ENCODE measurements at regions not wholly inside any gene's neighbourhood (a gene's known extent, or its start where the extent isn't known, plus 50 kb on each side); places are given as distances from the start of the nearest gene placed in this dataset.

DNA sequence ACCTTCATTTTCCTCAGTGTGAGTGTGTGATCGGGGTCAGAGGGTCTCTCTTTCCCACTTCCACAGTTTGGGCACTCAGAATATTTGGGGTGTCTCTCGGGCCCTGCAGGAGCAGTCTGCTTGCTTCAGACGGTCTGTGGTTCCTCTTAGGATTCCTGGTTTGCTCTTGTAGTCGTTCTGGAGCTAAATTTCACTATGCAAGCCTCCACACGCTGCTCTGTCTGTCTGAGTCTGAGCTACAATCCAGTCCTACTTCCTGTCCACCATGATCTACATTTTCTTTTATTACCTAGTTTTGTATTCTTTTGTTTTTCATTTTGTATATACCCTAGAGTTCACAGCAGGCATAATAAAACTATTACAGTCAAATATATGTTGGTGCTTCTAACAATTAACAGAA is 1967.3 kb upstream of the NUDT12 start:
- H3K9me3 Mint-ChIP-seq, result peaks cover 23% of the 10 kb centered on the region
- no peak overlapping the region for H3K27ac Mint-ChIP-seq
- CTCF ChIA-PET, result no interaction called here
- POLR2A ChIA-PET, result no interaction called here
- TF ChIP-seq, protein P1, sequence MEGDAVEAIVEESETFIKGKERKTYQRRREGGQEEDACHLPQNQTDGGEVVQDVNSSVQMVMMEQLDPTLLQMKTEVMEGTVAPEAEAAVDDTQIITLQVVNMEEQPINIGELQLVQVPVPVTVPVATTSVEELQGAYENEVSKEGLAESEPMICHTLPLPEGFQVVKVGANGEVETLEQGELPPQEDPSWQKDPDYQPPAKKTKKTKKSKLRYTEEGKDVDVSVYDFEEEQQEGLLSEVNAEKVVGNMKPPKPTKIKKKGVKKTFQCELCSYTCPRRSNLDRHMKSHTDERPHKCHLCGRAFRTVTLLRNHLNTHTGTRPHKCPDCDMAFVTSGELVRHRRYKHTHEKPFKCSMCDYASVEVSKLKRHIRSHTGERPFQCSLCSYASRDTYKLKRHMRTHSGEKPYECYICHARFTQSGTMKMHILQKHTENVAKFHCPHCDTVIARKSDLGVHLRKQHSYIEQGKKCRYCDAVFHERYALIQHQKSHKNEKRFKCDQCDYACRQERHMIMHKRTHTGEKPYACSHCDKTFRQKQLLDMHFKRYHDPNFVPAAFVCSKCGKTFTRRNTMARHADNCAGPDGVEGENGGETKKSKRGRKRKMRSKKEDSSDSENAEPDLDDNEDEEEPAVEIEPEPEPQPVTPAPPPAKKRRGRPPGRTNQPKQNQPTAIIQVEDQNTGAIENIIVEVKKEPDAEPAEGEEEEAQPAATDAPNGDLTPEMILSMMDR (IDR thresholded peaks at IDR 0.05), result no peak
- H3K4me3 Mint-ChIP-seq, result no peak overlapping the region
- H3K36me3 Mint-ChIP-seq (ENCODE audit: low read depth), result no peaks in the 10 kb centered on the region
- no peak for ATAC-seq (ENCODE audit: low read depth)
- no peaks in the 10 kb centered on the region for H3K4me1 Mint-ChIP-seq
- intact Hi-C loops (cut with micrococcal nuclease), result no loop called here
- no peak for DNase-seq
- H3K27me3 Mint-ChIP-seq, result no peaks in the 10 kb centered on the region

DNA sequence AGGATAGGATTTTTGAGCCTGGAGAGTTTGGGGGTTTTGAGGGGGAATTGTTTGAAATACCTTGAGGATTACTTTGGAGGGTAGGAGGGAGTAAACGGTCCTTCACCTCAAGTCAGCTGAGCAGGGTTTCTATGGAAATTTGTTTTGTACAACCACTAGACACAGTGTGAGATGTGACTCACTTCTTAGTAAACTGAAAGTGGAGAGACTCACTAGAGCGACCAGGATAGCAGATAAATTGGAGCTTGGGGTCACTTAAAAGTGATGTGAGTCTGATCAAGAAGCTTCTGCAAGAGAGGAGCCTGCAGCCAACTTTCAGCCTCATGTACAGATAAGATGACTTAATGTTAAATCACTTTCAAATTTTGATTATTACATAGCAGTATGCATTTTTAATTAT is 1945.9 kb upstream of the NUDT12 start:
- TF ChIP-seq, protein P1 (IDR thresholded peaks at IDR 0.05), result no peak
- no peak for ATAC-seq (ENCODE audit: low read depth)
- Mint-ChIP-seq H3K4me1 (no peaks in the 10 kb centered on the region), H3K4me3 (no peak overlapping the region), H3K9me3 (peaks cover 6% of the 10 kb centered on the region), H3K27ac (no peak overlapping the region), H3K36me3 (ENCODE audit: low read depth) (no peaks in the 10 kb centered on the region), H3K27me3 (no peaks in the 10 kb centered on the region)
- ChIA-PET POLR2A (no interaction called here), CTCF (no interaction called here)
- intact Hi-C loops (cut with micrococcal nuclease), result no loop called here
- no peak for DNase-seq

DNA sequence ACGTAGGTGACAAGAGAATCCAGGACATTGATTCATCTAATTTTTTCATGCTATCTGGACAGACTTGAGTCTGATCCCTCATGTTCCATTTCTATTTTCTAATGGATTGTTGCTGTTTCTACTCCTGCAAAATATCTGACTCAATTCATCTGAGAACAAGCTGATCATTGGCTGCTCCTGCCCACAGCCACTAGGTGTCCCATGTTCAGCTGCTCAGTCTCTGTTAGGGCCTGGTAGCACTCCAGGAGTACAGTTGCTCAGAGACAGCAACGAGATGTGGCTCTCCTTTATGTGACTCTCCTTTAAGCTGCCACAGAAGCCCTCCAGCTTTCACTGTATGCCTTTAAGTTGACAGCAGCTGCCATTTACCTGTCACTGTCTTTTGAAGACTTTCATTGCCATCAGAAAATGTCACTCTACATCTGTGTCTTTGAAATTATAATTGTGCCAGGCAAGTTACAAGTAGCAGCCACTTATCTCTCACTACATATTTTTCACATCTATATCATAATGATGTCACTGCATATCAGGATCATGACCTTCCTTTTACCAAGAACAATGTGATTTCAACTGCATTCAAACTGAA is 1944.2 kb upstream of the NUDT12 start:
- TF ChIP-seq, protein P1 (IDR thresholded peaks at IDR 0.05), result no peak
- no peak overlapping the region for H3K4me3 Mint-ChIP-seq
- no peak overlapping the region for H3K27ac Mint-ChIP-seq
- H3K27me3 Mint-ChIP-seq, result no peaks in the 10 kb centered on the region
- CTCF ChIA-PET, result no interaction called here
- intact Hi-C loops (cut with micrococcal nuclease), result no loop called here
- DNase-seq, result no peak
- peaks cover 6% of the 10 kb centered on the region for H3K9me3 Mint-ChIP-seq
- no peak for ATAC-seq (ENCODE audit: low read depth)
- POLR2A ChIA-PET, result no interaction called here
- no peaks in the 10 kb centered on the region for H3K4me1 Mint-ChIP-seq
- no peaks in the 10 kb centered on the region for H3K36me3 Mint-ChIP-seq (ENCODE audit: low read depth)

DNA sequence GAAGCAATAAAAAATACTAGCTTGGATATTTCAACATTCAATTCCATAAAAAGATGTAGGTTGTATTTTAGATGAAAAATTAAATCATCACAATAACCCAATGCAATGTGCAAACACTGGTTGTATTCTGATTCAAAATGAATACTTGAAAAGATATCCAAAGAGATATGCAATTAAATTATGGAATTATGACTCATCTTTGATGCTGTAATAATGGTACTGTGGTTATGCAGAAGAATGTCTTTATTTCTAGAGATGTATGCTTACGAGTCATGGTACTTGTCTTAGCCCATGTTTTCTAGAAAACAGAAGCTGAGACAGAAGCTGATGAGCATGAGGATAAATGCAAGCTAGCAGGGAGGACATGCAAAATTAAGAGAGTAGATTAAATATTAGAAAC is 1941.4 kb upstream of the NUDT12 start:
- Mint-ChIP-seq H3K27me3 (no peaks in the 10 kb centered on the region), H3K36me3 (ENCODE audit: low read depth) (no peaks in the 10 kb centered on the region), H3K27ac (no peak overlapping the region), H3K9me3 (peaks cover 4% of the 10 kb centered on the region), H3K4me3 (no peak overlapping the region), H3K4me1 (no peaks in the 10 kb centered on the region)
- TF ChIP-seq, protein P1 (IDR thresholded peaks at IDR 0.05), result no peak
- ATAC-seq (ENCODE audit: low read depth) (no peak), DNase-seq (no peak)
- ChIA-PET POLR2A (no interaction called here), CTCF (no interaction called here)
- intact Hi-C loops (cut with micrococcal nuclease), result no loop called here

DNA sequence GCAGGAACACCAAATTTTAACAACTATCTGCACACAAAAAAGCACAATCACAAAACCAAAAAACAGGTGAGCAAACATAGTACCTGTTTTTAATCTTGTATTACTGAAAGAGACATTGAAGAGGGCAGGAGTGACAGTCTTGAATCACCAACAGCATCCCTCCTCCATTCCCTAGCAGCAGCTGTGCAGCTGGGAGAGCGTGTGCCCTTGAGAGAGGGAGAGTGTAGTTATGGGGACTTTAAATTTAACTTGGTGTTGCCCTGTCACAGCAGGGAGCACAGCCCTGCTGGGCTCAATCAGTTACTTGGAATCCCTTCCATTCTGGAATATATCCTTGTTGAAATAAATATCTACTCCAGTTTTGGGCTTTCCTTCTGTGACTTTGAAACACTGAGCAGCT is 1938.7 kb upstream of the NUDT12 start:
- DNase-seq (no peak), ATAC-seq (ENCODE audit: low read depth) (no peak)
- no peaks in the 10 kb centered on the region for H3K36me3 Mint-ChIP-seq (ENCODE audit: low read depth)
- H3K27me3 Mint-ChIP-seq, result no peaks in the 10 kb centered on the region
- peaks cover 4% of the 10 kb centered on the region for H3K9me3 Mint-ChIP-seq
- TF ChIP-seq, protein P1 (IDR thresholded peaks at IDR 0.05), result no peak
- ChIA-PET POLR2A (no interaction called here), CTCF (no interaction called here)
- H3K4me1 Mint-ChIP-seq, result no peaks in the 10 kb centered on the region
- no peak overlapping the region for H3K4me3 Mint-ChIP-seq
- H3K27ac Mint-ChIP-seq, result no peak overlapping the region
- intact Hi-C loops (cut with micrococcal nuclease), result no loop called here

Measured in activated B cell treated with CpG ODN at 0.5 μM for 24 hours (primary cell).